Stromal cell of bone marrow (primary cell): ENCODE measurements at regions not wholly inside any gene's neighbourhood (a gene's known extent, or its start where the extent isn't known, plus 50 kb on each side); places are given as distances from the start of the nearest gene placed in this dataset.

Experiments used
- DNase-seq: peaks from one replicate; pipeline ENCODE4 v3.0.0-alpha.2; 2012; ENCODE audit warnings: low read depth

GRCh38 chr9:89881431-89881830 is 276.6 kb downstream of the GADD45G start:
- DNase-seq: no peak

- DNase-seq: no peak
Observed at GRCh38 chr9:89882930-89883361, 278.1 kb downstream of the GADD45G start.

- no peak for DNase-seq
Observed at GRCh38 chr9:89883401-89884341, 278.9 kb downstream of the GADD45G start.

- DNase-seq: no peak
Observed at GRCh38 chr9:89884356-89885083, 279.7 kb downstream of the GADD45G start.

GRCh38 chr9:89885156-89885555 is 280.3 kb downstream of the GADD45G start:
- DNase-seq: no peak

- DNase-seq: no peak
Observed at GRCh38 chr9:89886281-89886700, 281.5 kb downstream of the GADD45G start.

GRCh38 chr9:89887286-89887685 is 282.5 kb downstream of the GADD45G start:
- DNase-seq: no peak

- no peak for DNase-seq
Observed at GRCh38 chr9:89888233-89888632, 283.4 kb downstream of the GADD45G start.

- DNase-seq: no peak
Observed at GRCh38 chr9:89888677-89889076, 283.9 kb downstream of the GADD45G start.

GRCh38 chr9:89889865-89890264 is 285.1 kb downstream of the GADD45G start:
- no peak for DNase-seq

GRCh38 chr9:89890326-89890980 is 285.6 kb downstream of the GADD45G start:
- no peak for DNase-seq

- no peak for DNase-seq
Observed at GRCh38 chr9:89891221-89891590, 286.4 kb downstream of the GADD45G start.

- no peak for DNase-seq
Observed at GRCh38 chr9:89891591-89892304, 286.9 kb downstream of the GADD45G start.

- DNase-seq: no peak
Observed at GRCh38 chr9:89892920-89893319, 288.1 kb downstream of the GADD45G start.

- DNase-seq: no peak
Observed at GRCh38 chr9:89893886-89894285, 289.1 kb downstream of the GADD45G start.

- DNase-seq: no peak
Observed at GRCh38 chr9:89896806-89897340, 292.1 kb downstream of the GADD45G start.

- DNase-seq: no peak
Observed at GRCh38 chr9:89899573-89899972, 294.8 kb downstream of the GADD45G start.

GRCh38 chr9:89901920-89902319 is 297.1 kb downstream of the GADD45G start:
- DNase-seq: no peak

- no peak for DNase-seq
Observed at GRCh38 chr9:89902450-89903140, 297.8 kb downstream of the GADD45G start.

GRCh38 chr9:89903141-89903475 is 298.3 kb downstream of the GADD45G start:
- no peak for DNase-seq
